ENCODE measurements at regions not wholly inside any gene's neighbourhood (a gene's known extent, or its start where the extent isn't known, plus 50 kb on each side); places are given as distances from the start of the nearest gene placed in this dataset.
"Not testable (repeated sequence)": the region's sequence is repeated elsewhere in the genome, so short reads cannot be mapped to it uniquely, and the experiment has no call there.

GRCh38 chr3:192968901-192969300 lies 51.2 kb upstream of the MB21D2 start:
- H3K9me3 ChIP-seq (replicated peaks); H3K4me1 ChIP-seq; DNase-seq; H3K27ac ChIP-seq; H3K36me3 ChIP-seq; H3K27me3 ChIP-seq; H3K4me3 ChIP-seq: not testable (repeated sequence)

DNA sequence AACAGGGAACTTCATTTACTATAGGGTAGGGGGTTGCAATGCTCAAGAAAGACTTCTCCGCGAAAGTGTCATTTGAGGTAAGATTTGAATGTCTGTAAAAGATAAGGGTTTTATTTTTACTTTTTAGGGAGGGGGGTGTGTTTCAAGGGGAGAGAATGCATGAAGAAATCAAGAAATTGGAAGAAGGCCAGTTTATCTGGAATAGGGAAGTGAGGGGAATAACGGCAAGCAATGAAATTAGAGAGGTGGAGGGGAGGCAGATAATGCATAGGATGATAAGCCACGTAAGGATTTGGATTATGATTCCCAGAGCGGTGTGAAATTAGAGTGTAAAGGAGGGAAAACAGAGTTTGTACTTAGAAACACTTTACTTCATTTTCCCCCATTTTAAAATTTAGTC lies 63.0 kb upstream of the MB21D2 start:
- no peaks in the 10 kb centered on the region for H3K4me1 ChIP-seq
- no peak for DNase-seq
- H3K9me3 ChIP-seq (replicated peaks) = no peaks in the 10 kb centered on the region
- H3K27me3 ChIP-seq = no peaks in the 10 kb centered on the region
- H3K4me3 ChIP-seq = no peak overlapping the region
- no peak overlapping the region for H3K27ac ChIP-seq
- no peaks in the 10 kb centered on the region for H3K36me3 ChIP-seq

DNA sequence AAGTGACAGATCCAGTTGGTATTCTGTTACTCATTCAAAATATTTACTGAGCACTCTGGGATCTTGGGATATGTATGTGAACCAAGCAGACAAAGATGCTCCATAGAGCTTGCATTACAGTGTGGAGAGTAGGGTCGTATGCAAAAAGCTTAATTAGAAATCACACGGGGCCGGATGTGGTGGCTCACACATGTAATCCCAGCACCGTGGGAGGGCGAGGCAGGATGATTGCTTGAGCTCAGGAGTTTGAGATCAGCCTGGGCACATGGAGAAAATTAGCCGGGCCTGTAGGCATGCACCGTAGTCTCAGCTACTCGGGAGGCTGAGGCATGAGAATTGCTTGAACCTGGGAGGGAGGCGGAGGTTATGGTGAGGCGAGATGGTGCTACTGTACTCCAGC lies 68.7 kb upstream of the MB21D2 start:
- H3K27ac ChIP-seq = no peak overlapping the region
- H3K4me1 ChIP-seq = peaks cover 4% of the 10 kb centered on the region
- no peak overlapping the region for H3K4me3 ChIP-seq
- H3K27me3 ChIP-seq = no peaks in the 10 kb centered on the region
- H3K36me3 ChIP-seq = no peaks in the 10 kb centered on the region
- peak; percentile 28 to 45 for DNase-seq
- no peaks in the 10 kb centered on the region for H3K9me3 ChIP-seq (replicated peaks)

- H3K27me3 ChIP-seq = no peaks in the 10 kb centered on the region
- no peaks in the 10 kb centered on the region for H3K9me3 ChIP-seq (replicated peaks)
- no peak overlapping the region for H3K4me3 ChIP-seq
- H3K27ac ChIP-seq = peak overlapping the region; percentile 18; the same call in 1 of the 2 replicates
- H3K4me1 ChIP-seq = peaks cover 9% of the 10 kb centered on the region
- DNase-seq = peak; percentile 24 to 54
- H3K36me3 ChIP-seq = no peaks in the 10 kb centered on the region
These were observed 73.7 kb upstream of the MB21D2 start for GRCh38 chr3:192991356-192991755.

- DNase-seq = no peak
- no peak overlapping the region for H3K27ac ChIP-seq
- H3K4me3 ChIP-seq = no peak overlapping the region
- no peaks in the 10 kb centered on the region for H3K9me3 ChIP-seq (replicated peaks)
- H3K36me3 ChIP-seq = no peaks in the 10 kb centered on the region
- peaks cover 9% of the 10 kb centered on the region for H3K4me1 ChIP-seq
- H3K27me3 ChIP-seq = no peaks in the 10 kb centered on the region
These were observed 74.7 kb upstream of the MB21D2 start for GRCh38 chr3:192992361-192992760.

GRCh38 chr3:192993411-192993810 lies 75.8 kb upstream of the MB21D2 start:
- no peaks in the 10 kb centered on the region for H3K36me3 ChIP-seq
- DNase-seq = no peak
- H3K4me3 ChIP-seq = no peak overlapping the region
- H3K4me1 ChIP-seq = peaks cover 9% of the 10 kb centered on the region
- H3K27ac ChIP-seq = no peak overlapping the region
- no peaks in the 10 kb centered on the region for H3K27me3 ChIP-seq
- no peaks in the 10 kb centered on the region for H3K9me3 ChIP-seq (replicated peaks)

GRCh38 chr3:193001113-193001512 lies 83.5 kb upstream of the MB21D2 start:
- H3K4me1 ChIP-seq; H3K27ac ChIP-seq; H3K27me3 ChIP-seq; H3K9me3 ChIP-seq (replicated peaks); H3K4me3 ChIP-seq; H3K36me3 ChIP-seq; DNase-seq: not testable (repeated sequence)

- H3K27ac ChIP-seq; H3K27me3 ChIP-seq; H3K4me1 ChIP-seq; DNase-seq; H3K9me3 ChIP-seq (replicated peaks); H3K4me3 ChIP-seq; H3K36me3 ChIP-seq: not testable (repeated sequence)
These were observed 86.0 kb upstream of the MB21D2 start for GRCh38 chr3:193003624-193004023.

GRCh38 chr3:193008654-193009053 lies 91.0 kb upstream of the MB21D2 start:
- DNase-seq = no peak
- Histone ChIP-seq H3K9me3 (replicated peaks) (peaks cover 7% of the 10 kb centered on the region), H3K4me3 (no peak overlapping the region), H3K27me3 (no peaks in the 10 kb centered on the region), H3K27ac (no peak overlapping the region), H3K36me3 (no peaks in the 10 kb centered on the region), H3K4me1 (peaks cover 13% of the 10 kb centered on the region)

GRCh38 chr3:193010191-193010590 lies 92.5 kb upstream of the MB21D2 start:
- Histone ChIP-seq H3K27me3 (no peaks in the 10 kb centered on the region), H3K27ac (peak overlapping the region; percentile 36), H3K36me3 (no peaks in the 10 kb centered on the region), H3K4me1 (peaks cover 13% of the 10 kb centered on the region), H3K9me3 (replicated peaks) (peaks cover 7% of the 10 kb centered on the region), H3K4me3 (no peak overlapping the region)
- peak; percentile 65 to 73 for DNase-seq

DNA sequence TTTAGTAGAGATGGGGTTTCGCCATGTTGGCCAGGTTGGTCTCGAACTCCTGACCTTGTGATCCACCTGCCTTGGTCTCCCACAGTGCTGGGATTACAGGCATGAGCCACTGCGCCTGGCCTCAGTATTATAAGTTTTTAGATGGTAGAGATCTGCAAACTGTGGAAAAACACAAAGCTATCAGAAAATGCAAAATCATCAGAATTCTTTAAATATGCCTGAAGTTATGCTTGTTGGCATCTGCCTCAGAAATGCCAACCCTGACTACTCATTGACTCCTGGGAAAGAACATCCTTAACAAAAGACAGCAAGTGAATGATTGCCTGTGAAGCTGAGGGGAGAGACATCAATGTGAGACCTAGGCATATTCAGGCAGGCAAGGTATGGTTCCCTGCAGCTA lies 94.3 kb upstream of the MB21D2 start:
- no peak for DNase-seq
- Histone ChIP-seq H3K27me3 (no peaks in the 10 kb centered on the region), H3K4me1 (peaks cover 21% of the 10 kb centered on the region), H3K9me3 (replicated peaks) (peaks cover 7% of the 10 kb centered on the region), H3K36me3 (no peaks in the 10 kb centered on the region), H3K27ac (no peak overlapping the region), H3K4me3 (no peak overlapping the region)

DNA sequence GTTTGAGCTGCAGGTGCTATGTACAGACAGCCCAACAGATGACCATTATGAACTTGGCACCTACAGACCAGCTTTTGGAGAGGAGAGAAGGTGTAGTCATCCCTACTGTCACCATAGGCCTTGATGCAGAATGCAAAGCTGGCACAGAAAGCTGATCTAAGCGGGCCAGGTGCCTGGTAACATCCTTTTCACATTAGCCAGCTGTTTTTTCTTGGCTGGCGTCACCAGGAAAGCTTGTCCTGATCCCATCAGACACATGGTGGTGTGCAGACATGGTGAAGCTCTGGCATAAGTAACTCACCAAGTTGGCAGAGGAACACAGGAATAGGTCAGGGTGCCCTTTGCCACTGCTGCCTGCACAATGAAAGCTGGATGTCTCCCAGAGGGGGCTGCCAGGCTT lies 97.2 kb upstream of the MB21D2 start:
- no peak overlapping the region for H3K4me3 ChIP-seq

GRCh38 chr3:193016437-193016901 lies 98.8 kb upstream of the MB21D2 start:
- H3K9me3 ChIP-seq (replicated peaks) = peaks cover 7% of the 10 kb centered on the region
- DNase-seq = peak; percentile 24 to 42
- H3K4me3 ChIP-seq = no peak overlapping the region
- no peaks in the 10 kb centered on the region for H3K27me3 ChIP-seq
- no peaks in the 10 kb centered on the region for H3K36me3 ChIP-seq
- H3K4me1 ChIP-seq = peaks cover 9% of the 10 kb centered on the region
- peak overlapping the region; percentile 22 for H3K27ac ChIP-seq

More for the DNA sequence above, 97.2 kb upstream of the MB21D2 start:
- Histone ChIP-seq H3K36me3 (no peaks in the 10 kb centered on the region), H3K27me3 (no peaks in the 10 kb centered on the region), H3K27ac (no peak overlapping the region), H3K9me3 (replicated peaks) (peaks cover 7% of the 10 kb centered on the region), H3K4me1 (peaks cover 16% of the 10 kb centered on the region)
- DNase-seq = no peak

DNA sequence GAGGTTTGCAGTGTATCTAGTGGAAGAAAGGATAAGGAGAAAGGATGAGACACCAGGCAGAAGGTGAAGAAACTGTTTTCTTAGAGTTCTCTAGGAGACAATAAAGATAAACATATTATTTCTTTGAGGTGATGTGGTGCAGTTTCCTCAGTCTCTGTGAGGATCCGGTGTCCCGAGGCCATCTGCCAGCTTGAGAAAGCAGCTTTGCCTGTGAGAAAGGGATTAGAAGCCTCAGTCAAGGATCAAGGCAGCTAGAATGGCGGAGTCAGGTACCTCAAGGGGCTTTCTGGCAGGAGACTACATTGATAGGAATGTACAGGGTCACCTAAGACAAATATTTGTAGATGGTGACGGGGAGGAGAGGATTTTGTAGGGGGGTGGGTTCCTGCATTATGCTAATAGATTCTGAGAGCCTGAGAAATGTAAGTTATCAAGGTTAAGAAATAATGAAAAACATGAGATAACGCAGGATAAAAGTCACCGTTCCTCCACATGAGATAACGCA lies 103.9 kb upstream of the MB21D2 start:
- no peak for DNase-seq
- Histone ChIP-seq H3K4me1 (peaks cover 5% of the 10 kb centered on the region), H3K27ac (no peak overlapping the region), H3K27me3 (no peaks in the 10 kb centered on the region), H3K4me3 (no peak overlapping the region), H3K36me3 (no peaks in the 10 kb centered on the region), H3K9me3 (replicated peaks) (no peaks in the 10 kb centered on the region)

- Histone ChIP-seq H3K36me3 (no peaks in the 10 kb centered on the region), H3K27me3 (no peaks in the 10 kb centered on the region), H3K4me3 (no peak overlapping the region), H3K27ac (no peak overlapping the region), H3K4me1 (no peaks in the 10 kb centered on the region), H3K9me3 (replicated peaks) (no peaks in the 10 kb centered on the region)
- DNase-seq = no peak
These were observed 105.6 kb upstream of the MB21D2 start for GRCh38 chr3:193023218-193023617.

DNA sequence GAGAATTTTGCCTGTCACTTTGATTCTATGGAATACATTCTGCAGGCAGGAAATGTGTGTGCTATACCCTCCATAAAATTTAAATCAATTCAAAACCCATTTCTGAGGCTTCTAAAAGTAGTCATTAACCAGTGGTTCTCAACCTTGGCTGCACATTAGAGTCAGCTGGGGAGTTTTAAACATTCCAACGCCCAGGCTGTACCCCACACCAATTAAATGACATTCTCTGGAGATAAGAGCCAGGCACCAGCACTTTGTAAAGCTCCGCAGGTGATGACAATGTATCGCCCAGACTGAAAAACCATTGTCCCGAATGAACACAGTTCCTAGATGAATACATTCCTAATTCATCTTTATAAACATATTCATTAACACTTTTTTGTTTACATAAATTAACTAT lies 110.6 kb upstream of the MB21D2 start:
- DNase-seq = no peak
- H3K27ac ChIP-seq = no peak overlapping the region

More for the DNA sequence above, 110.6 kb upstream of the MB21D2 start:
- Histone ChIP-seq H3K36me3 (no peaks in the 10 kb centered on the region), H3K27me3 (no peaks in the 10 kb centered on the region), H3K9me3 (replicated peaks) (no peaks in the 10 kb centered on the region), H3K4me3 (no peak overlapping the region), H3K4me1 (peaks cover 6% of the 10 kb centered on the region; the same call in 1 of the 2 replicates)

All from SJCRH30 (cell line).